Activated CD4-positive, alpha-beta T cell treated with anti-CD3 and anti-CD28 coated beads for 36 hours (primary cell): ENCODE measurements at regions not wholly inside any gene's neighbourhood (a gene's known extent, or its start where the extent isn't known, plus 50 kb on each side); places are given as distances from the start of the nearest gene placed in this dataset.

ENCODE experiments used
- ATAC-seq: fragments of 200-7000 bp; cut with Tn5 transposase; one replicate; pipeline ENCODE4 v1.10.0; 2021; ENCODE audit warnings: mild to moderate bottlenecking, moderate library complexity
- CTCF ChIA-PET: fragments of 350-600 bp; sonication (Branson Sonifier 250); formaldehyde crosslinking; loops from one replicate; lab custom pipeline; 2021; ENCODE audit warnings: antibody characterized with exemption; lab: Charles Lee
- POLR2A ChIA-PET: fragments of 350-600 bp; sonication (Branson Sonifier 250); formaldehyde crosslinking; loops from one replicate; lab custom pipeline; 2021; ENCODE audit warnings: antibody characterized with exemption, inconsistent platforms; lab: Charles Lee
- DNase-seq: peaks from one replicate; pipeline ENCODE4 v3.0.0-alpha.2; 2020
- H3K27ac Mint-ChIP-seq: one replicate; pipeline ENCODE4 v1.8.0; 2021; ENCODE audit warnings: mixed read lengths
- H3K27me3 Mint-ChIP-seq: one replicate; pipeline ENCODE4 v1.8.0; 2021; ENCODE audit warnings: mixed read lengths
- H3K36me3 Mint-ChIP-seq: one replicate; pipeline ENCODE4 v1.8.0; 2021; ENCODE audit warnings: low read depth, mixed read lengths
- H3K4me1 Mint-ChIP-seq: one replicate; pipeline ENCODE4 v1.8.0; 2021; ENCODE audit warnings: mixed read lengths
- H3K4me3 Mint-ChIP-seq: one replicate; pipeline ENCODE4 v1.8.0; 2021; ENCODE audit warnings: mild to moderate bottlenecking, moderate library complexity, mixed read lengths
- H3K9me3 Mint-ChIP-seq: one replicate; pipeline ENCODE4 v1.8.0; 2021; ENCODE audit warnings: low read depth, mixed read lengths
- intact Hi-C, 2 experiments: fragments of 100-400 bp; cut with DNase I in 1 of 2; cut with micrococcal nuclease in 1 of 2; formaldehyde crosslinking; loops; one replicate each; pipeline versions ENCODE4 v1.14.2 to v1.15.1; 2022 to 2024; cut with DNase I, micrococcal nuclease

GRCh38 chr2:7513834-7514233 lies 596.6 kb downstream of the RNF144A start:
- intact Hi-C loops = no loop called here
- ChIA-PET CTCF (no interaction called here), POLR2A (no interaction called here)
- Mint-ChIP-seq H3K27ac (no peak overlapping the region), H3K4me1 (peaks cover 32% of the 10 kb centered on the region), H3K4me3 (no peak overlapping the region), H3K36me3 (peaks cover 4% of the 10 kb centered on the region), H3K9me3 (peaks cover 2% of the 10 kb centered on the region), H3K27me3 (no peaks in the 10 kb centered on the region)
- no peak for ATAC-seq
- DNase-seq = no peak

DNA sequence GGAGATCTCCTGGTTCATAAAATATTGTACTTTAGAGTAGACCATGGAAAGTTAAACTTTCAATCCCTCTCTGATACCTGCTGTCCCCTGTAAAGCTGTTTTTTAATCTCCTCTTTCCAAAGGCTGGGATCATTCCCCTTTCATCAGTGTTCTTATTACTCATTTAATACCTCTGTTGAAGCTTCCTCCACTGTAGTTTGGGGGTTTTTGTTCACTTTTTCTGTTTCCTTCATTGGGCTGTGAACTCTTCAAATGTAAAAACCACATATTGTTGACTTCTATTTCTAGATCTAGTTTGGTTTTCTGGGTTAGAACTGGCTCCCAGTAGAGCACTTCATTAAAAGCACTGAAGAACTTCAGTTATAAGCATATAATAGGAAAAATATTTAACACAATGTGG lies 598.1 kb downstream of the RNF144A start:
- peaks cover 36% of the 10 kb centered on the region for H3K4me1 Mint-ChIP-seq
- DNase-seq = no peak
- no peak overlapping the region for H3K4me3 Mint-ChIP-seq
- intact Hi-C loops = loop anchor here in 1 of 2 experiments (5.0 kb wide), 1 partner anchor 48 kb away; no protein-coding TSS in a partner anchor
- H3K27ac Mint-ChIP-seq = peak overlapping the region; percentile 68
- POLR2A ChIA-PET = no interaction called here
- H3K27me3 Mint-ChIP-seq = no peaks in the 10 kb centered on the region
- peak; percentile 36 for ATAC-seq
- peaks cover 8% of the 10 kb centered on the region for H3K36me3 Mint-ChIP-seq
- CTCF ChIA-PET = no interaction called here
- peaks cover 2% of the 10 kb centered on the region for H3K9me3 Mint-ChIP-seq

DNA sequence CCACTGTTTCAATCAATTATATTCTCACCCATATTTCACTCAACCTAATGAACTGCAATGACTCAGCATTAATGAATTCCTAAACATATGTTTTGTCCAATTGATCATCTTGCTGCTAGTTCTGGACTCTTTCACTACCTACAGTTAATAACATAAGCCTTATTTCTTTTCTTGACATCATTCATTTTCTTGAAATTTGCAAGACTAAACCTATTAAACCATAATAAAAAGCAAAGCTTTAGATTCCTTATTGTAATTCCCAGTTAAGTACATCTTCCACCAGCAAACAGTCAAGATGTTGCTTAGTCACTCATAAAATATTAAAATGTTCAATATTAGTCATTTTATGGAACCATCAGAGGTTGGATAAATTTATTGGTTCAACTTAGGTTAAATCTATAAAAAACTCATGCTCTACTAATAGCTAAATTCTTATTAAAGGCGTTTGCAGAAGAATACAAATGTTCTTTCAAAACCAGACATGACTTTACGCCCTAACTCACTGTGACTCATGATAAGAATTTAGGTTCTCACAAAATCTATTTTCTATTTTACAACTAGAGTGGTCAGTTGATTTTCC lies 599.4 kb downstream of the RNF144A start:
- Mint-ChIP-seq H3K4me1 (peaks cover 38% of the 10 kb centered on the region), H3K9me3 (peaks cover 4% of the 10 kb centered on the region), H3K27ac (peak overlapping the region; percentile 89), H3K36me3 (peaks cover 8% of the 10 kb centered on the region), H3K4me3 (no peak overlapping the region), H3K27me3 (no peaks in the 10 kb centered on the region)
- DNase-seq (no peak), ATAC-seq (peak; percentile 32)
- intact Hi-C loops = loop anchor here in 1 of 2 experiments (5.0 kb wide), 1 partner anchor 49 kb away; no protein-coding TSS in a partner anchor
- ChIA-PET CTCF (no interaction called here), POLR2A (no interaction called here)

DNA sequence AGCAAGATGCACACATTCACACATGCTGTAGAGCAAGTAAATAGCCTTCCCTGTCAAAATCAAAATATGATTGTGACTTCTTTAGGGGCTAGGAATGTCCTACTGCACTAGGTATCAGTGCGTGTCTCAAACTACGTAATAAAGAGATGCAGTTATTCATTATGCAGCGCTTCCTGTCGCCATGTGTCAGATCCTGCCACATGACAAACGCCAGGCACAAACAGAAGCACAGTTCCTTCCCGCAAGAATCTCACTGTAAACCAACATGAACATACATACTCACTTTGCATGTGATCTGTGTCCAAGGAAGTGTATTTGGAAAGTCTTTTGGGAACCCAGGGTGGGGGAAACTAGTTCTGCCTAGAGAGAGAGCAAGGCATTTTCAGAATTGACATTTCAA lies 599.9 kb downstream of the RNF144A start:
- DNase-seq (peak; percentile 48), ATAC-seq (peak; percentile 88)
- Mint-ChIP-seq H3K4me1 (peaks cover 38% of the 10 kb centered on the region), H3K27ac (peak overlapping the region; percentile 89), H3K36me3 (peaks cover 8% of the 10 kb centered on the region), H3K27me3 (no peaks in the 10 kb centered on the region), H3K9me3 (peaks cover 4% of the 10 kb centered on the region), H3K4me3 (peak overlapping the region; percentile 18)
- intact Hi-C loops = loop anchor here in 1 of 2 experiments (5.0 kb wide), 1 partner anchor 50 kb away; no protein-coding TSS in a partner anchor
- POLR2A ChIA-PET = no interaction called here
- CTCF ChIA-PET = no interaction called here

DNA sequence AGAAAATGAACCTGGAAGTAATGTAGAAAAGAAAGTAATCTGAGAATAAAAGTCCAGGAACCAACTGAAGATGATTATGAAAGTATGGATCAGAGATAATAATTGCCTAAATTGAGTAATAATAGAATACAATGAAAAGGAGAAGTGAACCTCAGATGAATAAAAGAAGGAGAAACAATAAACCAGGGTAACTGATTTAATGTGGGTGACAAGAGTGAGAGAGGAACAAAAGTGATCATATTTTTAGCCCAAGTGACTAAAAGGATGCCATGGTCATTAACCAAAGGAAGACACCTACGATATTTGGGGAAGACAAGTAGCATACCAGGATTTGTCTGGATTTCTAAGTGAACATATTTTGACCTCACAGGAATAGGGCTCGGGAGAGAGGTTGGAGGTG lies 600.6 kb downstream of the RNF144A start:
- ChIA-PET CTCF (no interaction called here), POLR2A (no interaction called here)
- ATAC-seq (no peak), DNase-seq (no peak)
- peaks cover 41% of the 10 kb centered on the region for H3K4me1 Mint-ChIP-seq
- intact Hi-C loops = loop anchor here in 1 of 2 experiments (5.0 kb wide), 1 partner anchor 51 kb away; no protein-coding TSS in a partner anchor
- H3K4me3 Mint-ChIP-seq = no peak overlapping the region
- peak overlapping the region; percentile 63 for H3K27ac Mint-ChIP-seq
- no peaks in the 10 kb centered on the region for H3K27me3 Mint-ChIP-seq
- peaks cover 8% of the 10 kb centered on the region for H3K36me3 Mint-ChIP-seq
- H3K9me3 Mint-ChIP-seq = peaks cover 4% of the 10 kb centered on the region

DNA sequence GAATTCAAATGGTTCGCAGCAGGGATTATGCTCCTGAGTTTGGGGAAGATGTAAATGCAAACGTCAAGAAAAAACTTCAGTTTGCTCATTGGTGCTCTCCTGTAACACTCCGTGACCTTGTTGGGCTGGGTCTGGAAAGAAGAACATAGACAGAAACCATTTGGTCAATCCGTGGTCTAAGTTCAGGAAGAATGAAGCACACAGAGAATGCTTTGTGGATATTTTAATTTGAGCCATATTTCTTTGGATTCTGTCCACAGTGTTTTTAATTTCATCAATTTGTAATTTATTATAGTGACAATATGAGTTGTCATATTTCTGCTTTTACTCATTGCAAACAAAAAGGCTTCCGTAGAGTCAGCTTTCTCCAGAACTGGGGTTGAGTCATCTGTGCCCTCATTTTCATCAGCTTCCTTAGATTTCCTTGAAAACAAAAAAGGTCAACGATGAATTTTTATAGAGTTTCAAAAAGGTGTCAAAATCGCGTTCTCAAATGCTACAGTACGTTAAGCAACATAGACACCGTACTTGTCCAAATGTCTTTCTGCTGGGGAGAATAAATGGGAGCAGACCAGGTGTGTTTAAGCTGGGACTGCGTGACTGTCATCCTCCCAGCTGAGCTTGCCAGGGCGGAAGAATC lies 606.4 kb downstream of the RNF144A start:
- ChIA-PET CTCF (interaction anchor here (0.6 to 1.4 kb wide), 3 partner anchors 15 to 36 kb away, joined by 3 read pairs; no protein-coding TSS in a partner anchor), POLR2A (interaction anchor here (0.6 to 1.0 kb wide), 4 partner anchors 12 to 303 kb away, joined by 3 to 4 read pairs (median 3); no protein-coding TSS in a partner anchor)
- H3K36me3 Mint-ChIP-seq = peaks cover 21% of the 10 kb centered on the region
- intact Hi-C loops = loop anchor here (1.0 to 5.0 kb wide), 5 partner anchors 55 to 234 kb away; no protein-coding TSS in a partner anchor
- DNase-seq (peak; percentile 27), ATAC-seq (peak; percentile 51)
- peaks cover 57% of the 10 kb centered on the region for H3K4me1 Mint-ChIP-seq
- H3K4me3 Mint-ChIP-seq = peak overlapping the region; percentile 46
- H3K27me3 Mint-ChIP-seq = no peaks in the 10 kb centered on the region
- peak overlapping the region; percentile 92 for H3K27ac Mint-ChIP-seq
- peaks cover 17% of the 10 kb centered on the region for H3K9me3 Mint-ChIP-seq

DNA sequence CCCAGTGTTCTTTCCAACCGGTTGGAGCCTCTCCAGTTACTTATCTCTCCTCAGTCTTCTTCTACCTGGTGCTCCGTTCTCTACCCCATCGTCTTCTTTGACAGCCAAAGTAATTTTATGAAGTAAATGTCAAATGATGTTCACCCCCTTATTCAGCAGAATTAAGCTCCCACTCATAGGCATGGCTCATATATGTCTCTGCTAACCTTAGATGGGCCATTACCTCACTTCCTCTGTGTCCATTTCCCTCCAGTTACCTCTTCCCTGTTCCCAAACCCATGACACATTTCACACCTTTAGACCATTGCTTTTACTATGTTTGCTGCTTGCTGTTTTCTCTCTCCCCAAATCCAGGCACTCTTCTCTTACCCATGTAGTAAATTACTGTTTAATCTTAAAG lies 607.0 kb downstream of the RNF144A start:
- Mint-ChIP-seq H3K9me3 (peaks cover 23% of the 10 kb centered on the region), H3K4me3 (peak overlapping the region; percentile 46), H3K27me3 (no peaks in the 10 kb centered on the region), H3K4me1 (peaks cover 52% of the 10 kb centered on the region), H3K27ac (peak overlapping the region; percentile 92), H3K36me3 (peaks cover 24% of the 10 kb centered on the region)
- ATAC-seq (peak; percentile 60), DNase-seq (no peak)
- ChIA-PET CTCF (interaction anchor here (0.6 to 1.9 kb wide), 3 partner anchors 12 to 36 kb away, joined by 3 to 6 read pairs (median 3); no protein-coding TSS in a partner anchor), POLR2A (interaction anchor here (1.0 kb wide), 2 partner anchors 13 to 43 kb away, joined by 3 read pairs; no protein-coding TSS in a partner anchor)
- intact Hi-C loops = loop anchor here in 1 of 2 experiments (2.0 to 5.0 kb wide), 3 partner anchors 55 to 233 kb away; no protein-coding TSS in a partner anchor

- Mint-ChIP-seq H3K27ac (peak overlapping the region; percentile 79), H3K27me3 (no peaks in the 10 kb centered on the region), H3K9me3 (peaks cover 33% of the 10 kb centered on the region), H3K4me3 (no peak overlapping the region), H3K36me3 (peaks cover 39% of the 10 kb centered on the region), H3K4me1 (peaks cover 58% of the 10 kb centered on the region)
- DNase-seq (no peak), ATAC-seq (no peak)
- ChIA-PET CTCF (interaction anchor here (1.9 kb wide), 1 partner anchor 13 kb away, joined by 6 read pairs; no protein-coding TSS in a partner anchor), POLR2A (no interaction called here)
- intact Hi-C loops = loop anchor here (1.0 to 5.0 kb wide), 6 partner anchors 42 to 147 kb away; no protein-coding TSS in a partner anchor
These were observed 608.5 kb downstream of the RNF144A start for GRCh38 chr2:7525746-7526145.

DNA sequence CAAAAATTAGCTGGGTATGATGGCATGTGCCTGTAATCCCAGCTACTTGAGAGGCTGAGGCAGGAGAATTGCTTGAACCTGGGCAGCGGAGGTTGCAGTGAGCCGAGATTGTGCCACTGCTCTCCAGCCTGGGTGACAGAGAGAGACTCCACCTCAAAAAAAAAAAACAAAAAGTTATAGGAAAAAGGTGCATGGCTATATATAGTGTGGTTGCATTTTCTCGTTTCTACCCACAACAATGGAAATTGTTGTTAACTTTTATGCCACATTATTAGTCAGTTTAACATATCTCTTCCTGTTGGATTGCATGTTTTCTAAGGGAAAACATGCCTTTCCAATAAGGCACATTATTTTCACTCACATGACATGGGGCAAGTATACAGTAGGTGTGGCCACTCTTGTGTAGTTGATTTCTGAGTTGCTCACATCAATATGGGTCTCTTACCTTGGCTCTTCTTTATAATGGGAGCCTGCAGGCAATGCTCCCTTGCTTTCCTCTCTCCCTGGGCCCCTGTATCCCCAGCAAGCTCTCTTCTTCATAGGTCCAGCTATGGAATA lies 610.0 kb downstream of the RNF144A start:
- Mint-ChIP-seq H3K27me3 (no peaks in the 10 kb centered on the region), H3K9me3 (peaks cover 43% of the 10 kb centered on the region), H3K4me1 (peaks cover 56% of the 10 kb centered on the region), H3K4me3 (no peak overlapping the region), H3K27ac (peak overlapping the region; percentile 53), H3K36me3 (peaks cover 51% of the 10 kb centered on the region)
- ChIA-PET CTCF (interaction anchor here (1.0 kb wide), 1 partner anchor 12 kb away, joined by 3 read pairs; no protein-coding TSS in a partner anchor), POLR2A (no interaction called here)
- DNase-seq (no peak), ATAC-seq (peak; percentile 37)
- intact Hi-C loops = loop anchor here (5.0 kb wide), 3 partner anchors 40 to 145 kb away; no protein-coding TSS in a partner anchor

DNA sequence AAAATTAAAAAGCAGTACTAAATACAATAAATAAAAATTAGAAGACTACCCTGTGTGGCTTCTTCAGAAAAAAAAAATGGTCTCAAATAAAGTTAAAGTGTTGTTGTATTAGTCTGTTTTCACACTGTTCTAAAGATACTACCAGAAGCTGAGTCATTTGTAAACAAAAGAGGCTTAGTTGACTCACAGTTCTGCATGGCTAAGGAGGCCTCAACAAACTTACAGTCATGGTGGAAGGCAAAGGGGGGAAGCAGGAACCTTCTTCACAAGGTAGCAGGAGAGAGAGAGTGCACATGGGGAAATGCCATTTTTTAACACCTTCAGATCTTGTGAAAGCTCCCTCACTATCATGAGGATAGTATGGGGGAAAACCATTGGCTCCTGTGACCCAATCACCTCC lies 612.8 kb downstream of the RNF144A start:
- POLR2A ChIA-PET = no interaction called here
- Mint-ChIP-seq H3K27ac (no peak overlapping the region), H3K4me1 (peaks cover 41% of the 10 kb centered on the region), H3K4me3 (no peak overlapping the region), H3K36me3 (peaks cover 52% of the 10 kb centered on the region), H3K9me3 (peaks cover 47% of the 10 kb centered on the region), H3K27me3 (no peaks in the 10 kb centered on the region)
- ATAC-seq = peak; percentile 74
- CTCF ChIA-PET = interaction anchor here (1.1 kb wide), 1 partner anchor 35 kb away, joined by 3 read pairs; no protein-coding TSS in a partner anchor
- intact Hi-C loops = no loop called here
- peak; percentile 27 for DNase-seq

DNA sequence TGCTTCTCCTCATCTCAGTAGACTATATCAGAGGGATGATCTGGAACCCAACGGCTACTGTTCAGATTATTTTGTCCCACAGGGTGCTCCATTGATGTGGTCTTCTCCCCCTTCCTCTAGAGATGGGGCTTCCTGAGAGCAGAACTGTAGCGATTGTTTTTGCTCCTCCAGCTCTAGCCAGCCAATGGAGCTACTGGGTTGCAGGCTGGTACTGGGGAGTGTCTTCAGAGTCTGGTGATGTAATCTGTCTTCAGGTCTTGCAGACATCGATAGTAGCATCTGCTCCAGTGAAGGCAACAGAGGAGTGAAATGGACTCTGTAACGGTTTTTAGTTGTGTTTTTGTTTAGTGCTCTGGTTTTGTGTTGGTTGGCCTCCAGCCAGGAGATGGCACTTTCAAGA lies 621.9 kb downstream of the RNF144A start:
- CTCF ChIA-PET = interaction anchor here (0.8 to 1.5 kb wide), 6 partner anchors 11 to 111 kb away, joined by 3 to 4 read pairs (median 3); no protein-coding TSS in a partner anchor
- H3K4me1 Mint-ChIP-seq = peaks cover 52% of the 10 kb centered on the region

More for the DNA sequence above, 621.9 kb downstream of the RNF144A start:
- H3K27ac Mint-ChIP-seq = peak overlapping the region; percentile 55
- POLR2A ChIA-PET = no interaction called here
- no peaks in the 10 kb centered on the region for H3K27me3 Mint-ChIP-seq
- peaks cover 35% of the 10 kb centered on the region for H3K9me3 Mint-ChIP-seq
- H3K36me3 Mint-ChIP-seq = peaks cover 19% of the 10 kb centered on the region
- intact Hi-C loops = no loop called here
- DNase-seq (no peak), ATAC-seq (peak; percentile 74)
- no peak overlapping the region for H3K4me3 Mint-ChIP-seq
